GM10266 (cell line): ENCODE measurements at regions not wholly inside any gene's neighbourhood (a gene's known extent, or its start where the extent isn't known, plus 50 kb on each side); places are given as distances from the start of the nearest gene placed in this dataset.

ENCODE experiments used
- DNase-seq: peaks from one replicate; pipeline ENCODE4 v3.0.0; 2012; ENCODE audit errors: extremely low spot score
- TF ChIP-seq, protein P1 (sequence below): IDR thresholded peaks from 2 replicates; pipeline ENCODE4 v1.5.1; 2012; ENCODE audit warnings: mild to moderate bottlenecking, low read depth; ENCODE audit not compliant: control insufficient read depth, insufficient read depth; ENCODE audit errors: missing control alignments

GRCh38 chr7:53087274-53087673 is 51.8 kb downstream of the POM121L12 start:
- DNase-seq = no peak
- TF ChIP-seq, protein P1, sequence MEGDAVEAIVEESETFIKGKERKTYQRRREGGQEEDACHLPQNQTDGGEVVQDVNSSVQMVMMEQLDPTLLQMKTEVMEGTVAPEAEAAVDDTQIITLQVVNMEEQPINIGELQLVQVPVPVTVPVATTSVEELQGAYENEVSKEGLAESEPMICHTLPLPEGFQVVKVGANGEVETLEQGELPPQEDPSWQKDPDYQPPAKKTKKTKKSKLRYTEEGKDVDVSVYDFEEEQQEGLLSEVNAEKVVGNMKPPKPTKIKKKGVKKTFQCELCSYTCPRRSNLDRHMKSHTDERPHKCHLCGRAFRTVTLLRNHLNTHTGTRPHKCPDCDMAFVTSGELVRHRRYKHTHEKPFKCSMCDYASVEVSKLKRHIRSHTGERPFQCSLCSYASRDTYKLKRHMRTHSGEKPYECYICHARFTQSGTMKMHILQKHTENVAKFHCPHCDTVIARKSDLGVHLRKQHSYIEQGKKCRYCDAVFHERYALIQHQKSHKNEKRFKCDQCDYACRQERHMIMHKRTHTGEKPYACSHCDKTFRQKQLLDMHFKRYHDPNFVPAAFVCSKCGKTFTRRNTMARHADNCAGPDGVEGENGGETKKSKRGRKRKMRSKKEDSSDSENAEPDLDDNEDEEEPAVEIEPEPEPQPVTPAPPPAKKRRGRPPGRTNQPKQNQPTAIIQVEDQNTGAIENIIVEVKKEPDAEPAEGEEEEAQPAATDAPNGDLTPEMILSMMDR = no peak

DNA sequence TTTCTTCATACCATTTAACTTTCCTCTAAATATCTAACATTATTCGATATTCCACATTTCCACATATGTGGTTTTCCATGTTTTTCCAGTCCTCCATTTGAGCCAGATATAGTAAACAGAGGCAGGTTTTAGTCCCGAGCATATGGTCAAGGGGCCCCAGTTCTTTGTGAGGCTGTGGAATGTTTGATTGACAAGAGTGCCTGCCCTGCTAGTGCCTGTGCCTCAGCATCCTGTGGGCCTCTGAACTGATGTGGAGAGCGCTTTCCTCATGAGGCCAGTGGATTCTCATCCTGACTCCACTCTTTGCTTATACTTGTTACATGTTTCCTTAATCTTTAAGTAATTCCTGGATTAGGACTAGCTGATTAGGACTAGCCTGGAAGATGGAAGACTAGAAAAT is 58.8 kb downstream of the POM121L12 start:
- DNase-seq = no peak
- TF ChIP-seq, protein P1 = no peak

DNA sequence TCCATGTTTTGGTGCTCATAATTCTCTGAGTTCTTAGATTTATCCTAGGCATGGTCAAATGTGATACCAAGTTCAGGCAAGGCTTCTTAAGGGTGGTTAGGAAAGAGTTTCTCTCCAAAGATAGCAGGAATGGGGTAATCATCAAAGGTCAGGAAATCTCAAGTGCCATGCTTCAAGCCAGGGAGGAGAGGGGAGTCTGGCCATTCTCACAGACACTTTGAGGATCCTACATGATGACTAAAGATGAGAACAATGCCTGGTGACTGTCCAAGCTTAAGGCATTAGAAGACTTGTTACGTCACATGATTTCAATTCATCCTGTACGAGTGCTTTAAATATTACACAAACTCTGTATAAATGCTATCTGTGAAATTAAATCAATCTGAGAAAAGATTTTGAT is 59.4 kb downstream of the POM121L12 start:
- TF ChIP-seq, protein P1 = no peak
- DNase-seq = no peak

DNA sequence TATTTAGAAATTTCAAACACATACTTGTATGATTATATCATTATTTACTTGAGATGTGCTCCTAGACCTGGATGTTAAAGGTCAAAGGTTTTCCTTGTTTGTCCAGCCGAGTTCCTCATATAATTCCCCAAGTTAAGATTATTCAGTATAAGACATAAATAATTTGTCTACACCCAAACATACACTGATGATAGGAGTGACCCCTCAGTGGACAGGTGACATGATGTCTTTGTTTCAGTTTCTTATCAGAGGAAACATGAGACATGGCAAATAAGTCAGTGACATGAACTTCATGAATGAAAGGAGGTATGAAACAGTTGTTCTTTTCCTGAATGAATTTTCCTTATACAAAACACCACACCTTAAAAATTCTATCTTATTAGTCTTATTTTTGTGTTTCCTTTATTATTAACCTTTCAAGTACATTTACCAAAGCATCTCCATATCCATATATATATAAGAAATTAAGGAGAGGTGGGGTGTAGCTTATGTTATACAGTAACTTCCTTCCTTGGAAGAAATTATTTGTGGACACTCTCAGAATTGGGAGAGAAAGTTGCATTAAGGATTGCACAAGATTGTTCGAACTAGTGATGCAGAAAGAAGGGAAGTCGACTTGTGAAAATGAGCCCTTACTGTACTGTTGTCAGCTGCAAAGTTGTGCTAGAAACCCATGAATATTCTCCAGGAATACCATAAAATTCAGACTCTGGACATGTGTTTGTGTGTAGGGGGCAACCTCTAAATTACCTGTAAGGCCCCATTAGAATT is 60.5 kb downstream of the POM121L12 start:
- TF ChIP-seq, protein P1 = no peak
- no peak for DNase-seq

DNA sequence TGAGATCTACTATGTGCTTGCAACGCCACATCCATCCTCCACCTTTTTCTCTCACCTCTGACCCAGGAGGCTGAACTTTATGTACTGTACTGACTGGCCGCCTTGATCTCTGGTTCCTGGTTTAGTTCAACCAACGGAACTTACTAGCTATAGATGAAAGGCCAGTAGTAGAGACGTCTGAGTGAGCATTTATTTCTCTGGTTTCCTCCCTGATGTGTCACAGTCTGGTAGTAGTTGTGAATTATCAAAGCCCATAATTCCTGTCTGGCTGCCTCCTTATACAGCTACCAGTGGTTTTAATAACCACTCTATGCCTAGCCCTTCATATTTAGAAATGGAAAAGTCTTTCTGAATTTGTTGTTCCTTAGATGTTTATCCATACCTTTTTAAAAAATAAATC is 64.7 kb downstream of the POM121L12 start:
- DNase-seq = no peak
- TF ChIP-seq, protein P1 = no peak

GRCh38 chr7:53101026-53101425 is 65.6 kb downstream of the POM121L12 start:
- no peak for DNase-seq
- TF ChIP-seq, protein P1 = no peak

GRCh38 chr7:53110425-53110824 is 75.0 kb downstream of the POM121L12 start:
- TF ChIP-seq, protein P1 = no peak
- no peak for DNase-seq
